DMS153 (cell line): ENCODE measurements at regions not wholly inside any gene's neighbourhood (a gene's known extent, or its start where the extent isn't known, plus 50 kb on each side); places are given as distances from the start of the nearest gene placed in this dataset.

Experiments
- DNase-seq: peaks from one replicate; lab custom pipeline; 2025; lab: John Stamatoyannopoulos, UW

DNA sequence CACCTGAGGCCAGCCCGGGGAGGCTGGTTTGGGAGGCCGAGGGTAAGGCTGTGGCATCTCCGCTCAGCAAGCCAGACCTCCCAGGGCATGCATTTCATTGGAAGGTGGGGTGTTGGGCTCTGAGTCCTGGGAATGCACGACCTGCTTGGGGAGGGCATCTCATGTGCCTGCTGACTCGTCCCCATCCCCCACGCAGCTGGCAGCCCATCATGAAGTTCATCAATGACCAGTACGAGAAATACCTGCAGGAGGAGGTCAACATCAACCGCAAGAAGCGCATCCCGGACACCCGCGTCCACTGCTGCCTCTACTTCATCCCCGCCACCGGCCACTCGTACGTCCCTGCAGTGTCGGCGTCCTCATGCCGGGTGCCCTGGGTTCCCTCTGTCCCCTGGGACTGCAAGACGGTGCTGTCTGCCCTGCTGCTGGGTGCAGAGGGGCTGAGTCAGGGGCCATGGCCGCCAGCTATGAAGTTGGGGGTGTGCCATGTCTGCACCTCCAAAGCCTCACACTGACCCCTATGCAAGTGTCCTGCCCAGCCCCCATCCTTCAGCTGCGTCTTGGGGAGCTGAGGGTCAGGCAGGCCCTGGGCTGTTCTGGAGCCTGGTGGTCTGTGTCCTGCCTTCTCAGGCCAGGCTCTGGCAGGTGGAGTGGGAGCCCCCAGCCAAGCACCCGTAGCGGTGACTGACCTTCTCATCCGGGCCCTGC lies 347.9 kb downstream of the SEC14L1 start:
- no peak for DNase-seq

DNA sequence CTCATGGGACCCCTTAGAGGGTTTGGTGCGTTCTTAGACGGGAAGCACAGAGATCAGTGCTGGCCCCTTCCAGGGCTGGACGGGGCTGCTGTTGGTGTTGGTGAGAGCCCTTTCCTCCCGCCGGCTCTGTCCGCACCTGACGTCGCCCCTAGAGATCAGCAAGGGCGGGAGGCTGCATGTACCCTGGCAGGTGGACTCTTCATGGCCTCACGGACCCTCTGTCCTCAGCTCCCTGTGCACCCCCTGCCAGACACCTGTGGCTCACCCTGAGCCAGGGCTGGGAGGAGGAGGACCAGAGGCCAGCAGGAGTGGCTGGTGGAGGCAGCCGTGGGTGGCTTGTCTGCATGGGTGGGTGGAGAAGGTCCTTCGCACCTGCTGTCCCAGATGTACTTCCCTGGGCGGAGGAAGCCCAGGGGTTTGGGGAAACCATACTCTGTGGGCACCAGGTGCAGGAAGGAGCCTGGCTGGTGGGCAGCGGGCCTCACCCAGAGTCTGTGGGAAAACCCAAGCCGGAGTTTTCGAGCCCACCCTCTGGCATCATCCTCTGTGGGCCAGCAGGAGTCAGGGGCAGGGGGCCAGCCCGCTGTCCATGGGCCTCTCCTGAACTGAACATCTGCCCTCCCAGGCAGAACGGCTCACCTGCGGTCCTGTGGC lies 348.6 kb downstream of the SEC14L1 start:
- no peak for DNase-seq

DNA sequence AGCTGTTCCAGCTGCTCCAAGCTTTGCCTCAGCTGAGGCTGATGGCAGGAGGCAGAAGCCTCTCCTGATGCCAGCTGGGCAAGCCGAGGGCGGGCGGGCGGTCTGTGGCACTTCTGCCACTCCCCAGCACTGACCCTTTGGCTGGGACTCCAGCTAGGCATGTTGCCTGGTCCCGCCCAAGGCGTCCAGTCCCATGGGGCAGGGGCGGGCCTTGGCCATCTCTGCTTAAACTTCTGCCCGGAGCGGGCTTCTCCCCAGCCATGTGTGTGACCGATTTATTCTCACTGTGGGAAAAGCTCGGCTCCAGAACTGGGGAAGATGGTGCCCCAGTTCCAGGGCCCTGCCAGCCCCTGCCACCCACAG lies 349.1 kb downstream of the SEC14L1 start:
- no peak for DNase-seq

GRCh38 chr17:77490361-77491183 lies 349.8 kb downstream of the SEC14L1 start:
- no peak for DNase-seq

- no peak for DNase-seq
Measured at GRCh38 chr17:77491921-77492445, 351.2 kb downstream of the SEC14L1 start.

- no peak for DNase-seq
Measured at GRCh38 chr17:77492446-77493237, 351.9 kb downstream of the SEC14L1 start.

GRCh38 chr17:77493238-77493820 lies 352.6 kb downstream of the SEC14L1 start:
- no peak for DNase-seq

DNA sequence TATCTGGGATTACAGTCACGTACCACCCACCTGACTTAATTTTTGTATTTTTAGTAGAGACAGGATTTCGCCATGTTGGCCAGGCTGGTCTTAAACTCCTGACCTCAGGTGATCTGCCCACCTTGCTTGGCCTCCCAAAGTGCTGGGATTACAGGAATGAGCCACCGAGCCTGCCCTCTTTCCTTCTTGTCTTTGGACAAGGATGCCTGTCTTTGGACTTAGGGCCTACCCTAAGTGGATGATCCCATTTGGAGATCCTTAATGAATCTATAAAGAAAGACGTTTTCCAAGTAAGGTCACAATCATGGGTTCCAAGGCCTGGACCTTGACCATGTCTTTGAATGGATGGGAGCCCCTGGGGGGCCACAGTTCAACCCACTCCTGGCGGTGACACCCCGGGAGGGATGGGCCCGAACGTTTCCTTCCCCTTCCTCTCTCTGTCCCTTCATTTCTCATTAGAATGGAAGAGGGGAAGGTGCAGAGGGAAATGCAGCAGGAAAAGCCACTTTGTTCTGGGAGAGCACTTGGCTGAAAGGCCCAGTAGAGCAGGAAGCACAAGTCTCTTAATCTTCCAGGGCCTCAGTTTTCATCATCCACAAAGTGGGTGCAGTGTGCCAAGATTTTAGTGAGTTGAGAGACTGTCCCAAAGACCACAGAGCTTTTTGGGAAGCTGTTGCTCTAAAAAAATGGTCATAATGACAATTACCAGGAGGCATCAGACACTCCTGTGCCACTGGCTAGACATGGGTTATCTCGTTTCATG lies 353.3 kb downstream of the SEC14L1 start:
- DNase-seq: no peak

DNA sequence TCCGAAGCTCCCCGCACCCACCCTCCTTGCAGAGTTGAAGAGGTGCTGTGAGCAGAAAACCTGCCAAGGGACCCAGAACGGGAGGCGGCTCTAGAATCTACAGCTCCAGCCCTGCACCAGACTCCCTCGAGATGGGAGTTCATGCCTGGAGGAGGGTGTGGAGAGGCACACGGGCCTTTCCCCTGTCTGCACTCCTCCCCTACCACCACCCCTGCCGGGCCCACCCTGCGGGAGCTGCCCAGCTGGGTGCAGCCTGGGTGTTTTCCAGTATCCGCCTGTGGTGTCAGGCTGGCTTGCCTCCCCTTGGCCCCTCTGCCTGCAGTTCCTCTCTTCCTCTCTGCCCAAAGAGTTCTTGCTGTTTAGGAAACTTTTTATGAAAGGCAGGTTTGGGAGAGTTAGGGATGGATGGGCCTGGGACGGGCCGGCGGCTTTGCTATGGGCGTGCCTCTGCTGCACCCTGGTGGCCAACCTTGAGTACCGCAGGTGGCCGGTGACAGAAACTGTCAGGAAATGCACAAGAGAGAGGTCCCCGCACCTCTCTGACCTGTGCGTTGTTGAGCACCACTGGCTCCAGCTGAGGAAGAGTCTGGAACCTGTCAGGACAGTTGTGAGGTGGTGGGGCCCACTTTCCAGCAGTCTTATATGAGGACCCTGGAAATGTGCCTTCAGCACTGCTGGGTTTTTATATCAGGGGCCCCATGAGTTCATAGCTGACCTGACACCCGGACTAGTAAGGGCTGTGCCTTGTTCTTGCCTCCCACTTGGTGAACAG lies 354.1 kb downstream of the SEC14L1 start:
- no peak for DNase-seq

- DNase-seq: no peak
Measured at GRCh38 chr17:77495575-77495974, 354.8 kb downstream of the SEC14L1 start.

- no peak for DNase-seq
Measured at GRCh38 chr17:77496401-77496801, 355.6 kb downstream of the SEC14L1 start.

GRCh38 chr17:77496831-77497577 lies 356.2 kb downstream of the SEC14L1 start:
- DNase-seq: no peak

- DNase-seq: no peak
Measured at GRCh38 chr17:77497578-77497934, 356.8 kb downstream of the SEC14L1 start.

- no peak for DNase-seq
Measured at GRCh38 chr17:77498091-77498741, 357.4 kb downstream of the SEC14L1 start.

DNA sequence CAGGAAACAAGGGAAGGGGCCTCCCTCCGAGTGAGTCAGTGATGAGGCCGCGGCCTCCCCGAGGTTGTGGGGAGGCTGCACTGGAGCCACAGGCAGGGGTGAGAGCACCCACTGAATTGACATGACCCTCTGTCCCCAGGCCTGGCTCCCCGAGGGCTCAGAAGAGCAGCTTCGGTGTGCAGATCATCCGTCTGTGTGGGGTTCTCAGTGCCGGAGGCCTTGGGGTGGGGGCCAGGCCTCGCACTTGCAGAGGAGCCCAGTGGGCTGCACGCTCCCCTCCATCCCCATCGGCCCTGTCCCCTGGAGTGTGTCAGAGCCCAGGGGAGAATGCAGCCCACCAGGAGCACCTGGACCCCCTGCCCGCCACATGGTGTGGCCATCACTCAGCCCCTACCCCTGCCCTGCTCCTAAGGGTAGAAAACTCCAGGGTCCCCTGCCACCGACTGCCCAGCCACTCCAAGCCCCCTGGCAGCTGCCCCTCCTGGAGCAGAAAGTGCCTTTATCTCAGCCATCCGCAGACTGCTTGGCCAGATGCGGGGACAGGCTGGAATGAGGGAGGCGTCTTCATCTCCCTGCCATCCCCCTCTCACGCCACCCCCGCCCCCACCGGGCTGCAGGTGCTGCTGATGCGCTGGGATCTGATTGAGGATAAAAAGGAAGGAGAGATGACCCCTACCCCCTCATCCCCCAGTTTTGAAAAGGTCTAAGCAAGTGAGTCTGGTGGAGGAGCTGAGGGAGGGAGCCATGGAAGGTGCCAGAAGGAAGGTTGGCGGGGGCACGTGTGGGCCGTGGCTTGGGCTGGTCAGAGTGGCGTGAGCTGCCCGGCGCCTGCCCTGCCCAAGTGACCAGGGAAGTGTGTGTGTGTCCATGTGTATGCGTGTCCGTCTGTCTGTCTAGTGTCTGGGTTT lies 358.3 kb downstream of the SEC14L1 start:
- DNase-seq: no peak

- DNase-seq: no peak
Measured at GRCh38 chr17:77499699-77500435, 359.1 kb downstream of the SEC14L1 start.

DNA sequence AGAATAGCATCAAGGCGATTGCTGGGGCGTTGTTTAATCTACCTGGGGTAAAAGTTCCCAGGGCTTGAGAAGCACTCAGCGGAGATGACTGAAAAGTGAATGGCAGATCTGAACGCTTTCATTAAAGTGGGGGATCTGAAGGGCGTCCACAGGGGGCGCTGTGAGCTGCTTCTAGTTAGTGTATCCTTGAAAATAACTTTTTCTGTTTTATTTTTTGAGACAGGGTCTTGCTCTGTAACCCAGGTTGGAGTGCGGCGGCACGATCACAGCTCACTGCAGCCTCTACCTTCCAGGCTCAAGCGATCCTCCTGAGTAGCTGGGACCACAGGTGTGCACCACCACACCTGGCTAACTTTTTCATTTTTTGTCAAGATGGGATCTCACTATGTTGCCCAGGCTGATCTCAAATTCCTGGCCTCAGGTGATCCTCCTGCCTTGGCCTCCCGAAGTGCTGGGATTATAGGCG lies 360.4 kb downstream of the SEC14L1 start:
- no peak for DNase-seq
